ENCODE measurements at regions not wholly inside any gene's neighbourhood (a gene's known extent, or its start where the extent isn't known, plus 50 kb on each side); places are given as distances from the start of the nearest gene placed in this dataset.

DNA sequence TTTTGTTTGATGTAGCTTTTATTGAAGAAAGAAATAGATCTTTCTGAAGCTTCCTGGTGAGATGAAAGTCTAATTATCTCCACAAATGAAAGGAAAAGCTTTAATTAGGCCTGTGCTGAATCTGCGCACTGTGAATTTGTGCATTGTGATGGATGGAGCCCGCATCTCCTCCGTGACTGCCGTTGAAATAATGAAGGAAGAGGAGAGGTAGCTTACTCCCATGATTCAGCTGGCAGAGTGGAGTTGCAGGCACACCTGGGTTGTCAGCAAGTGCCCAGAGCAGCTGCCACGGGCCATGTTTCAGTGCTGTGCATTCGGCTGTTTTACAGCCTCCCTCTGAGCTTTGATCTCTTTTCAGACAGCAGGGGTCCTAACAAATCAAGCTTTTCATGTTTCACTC is 735.3 kb upstream of the TENM3 start:
- DNase-seq: no peak

DNA sequence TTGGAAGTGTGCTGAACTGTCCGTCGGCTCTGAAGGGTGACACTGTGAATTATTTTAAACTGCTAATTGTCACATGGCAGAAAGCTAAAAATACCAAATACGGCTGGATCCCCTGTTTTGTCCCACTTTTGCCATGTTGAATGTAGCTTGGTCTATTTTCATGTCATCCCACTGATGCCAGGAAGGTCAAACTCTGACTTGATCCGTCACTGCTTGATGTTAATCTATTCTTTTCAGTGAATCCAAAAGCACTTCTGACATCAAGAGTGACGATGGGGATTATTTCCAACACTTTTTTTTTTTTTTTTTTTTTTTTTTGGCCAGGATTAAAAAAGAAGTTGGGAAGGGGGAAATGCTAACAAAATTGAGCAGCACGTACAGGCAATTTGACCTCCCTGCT is 734.6 kb upstream of the TENM3 start:
- no peak for DNase-seq

DNA sequence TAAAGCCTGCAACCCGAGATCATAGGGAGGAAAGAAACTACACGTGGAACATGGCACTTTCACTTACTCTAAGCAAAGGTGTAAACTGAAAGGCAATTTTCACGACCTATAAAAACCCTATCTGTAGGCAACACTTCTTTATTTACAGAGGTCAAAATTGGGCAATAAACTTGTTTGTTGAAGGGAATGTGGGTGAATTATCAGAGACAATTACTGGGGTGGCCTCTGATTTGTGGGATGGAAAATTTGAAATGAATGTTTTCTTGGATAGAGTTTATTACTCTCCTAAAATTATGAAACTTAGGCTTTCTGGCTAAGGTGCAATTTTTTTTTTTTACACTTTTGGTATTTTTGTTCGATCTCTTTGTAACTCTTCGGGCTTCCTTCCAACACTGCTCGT is 734.1 kb upstream of the TENM3 start:
- no peak for DNase-seq

DNA sequence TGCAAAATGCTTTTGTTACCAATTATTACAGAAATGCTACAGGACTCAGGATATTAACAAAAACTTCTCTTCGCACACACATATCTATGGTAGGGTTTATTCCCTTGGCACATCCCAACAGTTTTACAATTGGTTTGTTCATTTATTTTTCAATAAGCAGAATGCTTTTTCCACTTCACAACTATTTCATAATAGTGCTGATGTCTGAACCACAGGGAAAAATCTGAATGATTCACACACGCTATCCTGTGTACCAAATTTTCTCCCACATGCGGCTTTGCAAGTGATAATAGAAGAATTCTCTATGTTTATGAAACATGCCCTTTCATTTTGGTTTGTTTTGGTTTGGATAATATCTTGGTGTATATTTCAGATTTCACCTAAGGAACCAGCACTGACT is 725.7 kb upstream of the TENM3 start:
- DNase-seq: no peak

DNA sequence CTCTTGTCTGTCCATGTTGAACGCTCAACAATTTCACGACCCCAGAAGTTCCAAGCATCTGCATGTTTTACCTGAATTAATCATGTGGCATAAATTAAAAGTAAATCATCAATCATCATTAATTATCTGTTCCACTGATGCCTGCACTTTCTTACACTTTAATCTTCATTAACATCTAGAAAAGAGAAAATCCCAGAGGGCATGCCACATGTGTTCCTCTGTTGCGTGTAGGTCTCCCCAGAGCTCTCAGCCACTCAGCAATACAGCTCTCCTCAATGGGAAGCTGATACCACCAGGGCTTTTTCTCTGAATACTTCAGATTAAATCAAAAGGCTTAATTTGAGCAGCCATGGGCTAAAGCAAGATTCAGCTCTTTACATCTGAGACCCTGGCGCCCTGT is 722.4 kb upstream of the TENM3 start:
- no peak for DNase-seq

DNA sequence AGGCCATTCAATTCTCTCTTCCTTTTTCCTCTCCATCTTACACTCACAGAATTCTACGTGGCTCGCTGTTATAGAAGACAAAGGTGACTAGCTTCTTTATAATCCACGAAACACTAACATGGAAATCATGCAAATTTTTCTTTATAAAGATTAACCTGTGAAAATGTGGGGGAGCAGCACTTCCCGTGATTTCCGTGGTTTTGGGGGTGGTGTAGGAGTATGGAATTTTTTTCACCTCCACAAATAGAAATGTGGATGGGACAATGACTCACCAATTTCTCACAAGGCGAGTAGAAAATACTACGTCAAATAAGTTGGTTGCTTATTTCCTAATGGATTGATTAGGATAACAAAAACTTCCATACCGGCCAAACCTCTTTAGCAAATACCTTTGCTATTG is 719.2 kb upstream of the TENM3 start:
- DNase-seq: no peak

DNA sequence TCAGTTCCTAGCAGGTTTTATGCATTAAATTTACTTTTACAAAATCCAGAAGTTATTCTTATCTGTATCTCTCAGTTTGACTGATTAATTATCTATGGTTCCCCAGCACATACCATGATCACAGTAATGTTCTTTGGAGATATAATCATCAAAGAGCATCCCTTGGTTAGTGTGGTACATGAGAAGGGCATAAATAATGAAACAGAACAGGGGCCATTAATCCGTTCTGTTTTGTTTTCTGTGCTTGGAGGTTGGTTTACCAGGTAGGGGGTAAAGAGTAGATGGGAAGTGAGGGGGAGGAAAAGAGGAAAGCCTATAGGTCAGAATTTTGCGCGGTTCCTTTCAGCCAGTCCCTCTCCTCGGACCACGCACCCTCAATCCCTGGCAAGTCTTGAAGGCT is 718.7 kb upstream of the TENM3 start:
- DNase-seq: no peak

DNA sequence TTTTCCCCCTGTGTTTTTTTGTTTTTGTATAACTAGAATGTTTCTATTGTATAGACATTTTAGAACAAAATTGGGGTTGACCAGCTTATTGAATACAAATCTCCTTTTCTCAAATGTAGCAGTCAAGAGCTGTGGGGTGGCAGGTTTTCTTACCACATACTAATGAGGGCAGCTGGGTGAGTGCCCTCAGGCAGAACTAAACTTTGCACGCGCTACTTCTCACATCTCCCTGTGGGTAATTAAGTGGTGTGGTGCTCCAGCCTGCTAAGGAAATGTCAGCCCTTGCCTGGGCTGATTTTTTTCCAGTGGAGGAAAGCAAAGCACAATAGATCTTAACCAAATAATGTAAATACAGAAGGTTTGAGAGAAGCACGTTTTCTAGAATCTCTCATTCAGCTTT is 717.6 kb upstream of the TENM3 start:
- DNase-seq: no peak

DNA sequence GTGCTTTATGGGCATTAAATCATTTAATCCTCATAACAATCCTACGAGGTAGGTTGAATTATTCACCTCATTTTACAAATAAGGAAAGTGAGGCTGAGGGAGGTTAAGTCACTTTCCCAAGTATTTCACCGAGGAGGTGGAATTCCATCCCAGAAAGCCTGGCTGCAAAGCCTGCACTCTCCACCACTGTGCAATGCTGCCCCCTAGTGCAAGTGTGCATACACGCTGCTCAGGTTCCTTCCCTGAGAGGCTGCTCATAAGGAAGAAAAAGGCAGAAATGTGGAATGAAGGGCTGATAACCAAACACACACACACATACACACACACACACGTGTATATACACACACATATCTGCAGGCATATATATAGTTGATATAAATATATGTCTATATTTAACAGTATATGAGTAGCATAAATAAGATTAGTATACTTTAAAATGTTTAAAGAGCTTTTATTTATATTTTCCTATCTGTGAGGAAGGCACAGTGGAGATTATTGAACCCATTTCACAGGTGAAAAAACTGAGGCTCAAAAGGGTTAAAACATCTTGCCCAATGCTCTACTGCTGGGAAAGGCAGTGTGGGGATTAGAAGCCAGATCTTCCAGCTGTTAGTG is 714.5 kb upstream of the TENM3 start:
- no peak for DNase-seq

DNA sequence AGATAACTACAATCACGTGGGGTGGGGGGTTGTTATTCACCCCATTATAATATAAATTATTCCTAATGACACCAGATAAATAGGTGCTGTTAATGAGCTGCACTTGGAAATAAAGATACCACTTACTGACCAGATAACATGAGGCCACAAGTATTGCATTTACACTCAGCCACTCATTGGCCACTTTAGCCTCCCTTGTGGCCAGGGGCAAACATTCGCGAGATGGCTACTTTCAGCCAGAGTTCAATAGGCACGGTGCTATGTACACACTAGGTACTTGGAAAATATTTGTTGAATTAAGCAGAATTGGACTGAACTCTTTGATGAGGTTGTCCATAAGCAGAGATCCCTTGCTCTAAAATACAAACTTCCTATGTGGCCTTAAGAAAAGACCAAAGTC is 713.7 kb upstream of the TENM3 start:
- DNase-seq: no peak

DNA sequence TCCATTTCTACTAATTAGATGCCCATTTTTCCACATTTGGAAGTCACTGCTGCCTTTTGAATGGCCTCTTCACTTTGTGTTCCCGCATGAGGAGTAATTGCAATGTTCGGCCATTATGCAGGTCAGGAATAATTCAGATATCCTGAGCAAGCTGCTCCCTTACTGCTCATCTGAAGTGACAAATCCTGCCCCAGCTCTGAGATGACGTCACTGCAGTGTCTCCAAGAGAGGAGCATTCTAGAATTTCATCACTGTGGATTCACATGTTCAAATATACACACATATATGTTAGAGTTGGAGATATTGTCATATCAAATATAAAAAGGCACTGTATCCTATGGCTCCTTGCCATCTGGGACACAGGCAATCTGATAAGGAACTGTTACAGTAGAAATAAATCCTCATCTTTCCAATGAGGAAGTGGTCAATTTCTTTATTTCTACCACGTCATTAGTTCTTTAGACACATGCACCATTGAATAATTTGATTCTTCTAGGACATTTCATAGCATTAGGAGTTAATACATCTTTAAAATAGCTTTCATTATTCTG is 706.9 kb upstream of the TENM3 start:
- no peak for DNase-seq

DNA sequence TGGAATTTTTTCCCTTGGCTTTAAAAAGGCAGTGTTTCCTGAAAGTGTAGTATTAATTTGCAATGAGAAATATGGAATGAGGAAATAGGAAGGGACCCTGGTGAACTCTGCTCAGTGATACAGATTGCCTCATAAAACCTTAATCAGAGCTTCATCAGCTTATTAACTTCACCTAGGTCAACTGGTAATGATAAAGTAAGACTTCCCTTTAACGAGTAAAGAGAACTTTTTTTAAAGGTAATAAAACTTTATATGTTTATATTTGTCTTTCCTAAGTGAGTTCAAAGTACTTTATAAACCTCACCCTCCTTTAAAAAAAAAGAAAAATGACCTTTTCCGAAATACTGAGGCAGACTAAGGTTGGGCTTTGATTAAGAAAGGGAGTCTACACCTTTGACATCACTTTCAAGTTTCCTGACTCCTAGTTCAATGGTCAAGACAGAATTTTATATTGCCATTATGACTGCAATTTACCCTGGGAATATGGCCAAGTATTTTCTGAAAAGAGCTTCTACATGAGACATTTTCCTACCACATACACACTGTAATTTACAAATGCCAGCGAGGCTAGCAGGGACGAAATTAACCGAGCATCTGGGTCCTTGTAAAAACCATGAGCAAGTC is 706.3 kb upstream of the TENM3 start:
- DNase-seq: no peak

DNA sequence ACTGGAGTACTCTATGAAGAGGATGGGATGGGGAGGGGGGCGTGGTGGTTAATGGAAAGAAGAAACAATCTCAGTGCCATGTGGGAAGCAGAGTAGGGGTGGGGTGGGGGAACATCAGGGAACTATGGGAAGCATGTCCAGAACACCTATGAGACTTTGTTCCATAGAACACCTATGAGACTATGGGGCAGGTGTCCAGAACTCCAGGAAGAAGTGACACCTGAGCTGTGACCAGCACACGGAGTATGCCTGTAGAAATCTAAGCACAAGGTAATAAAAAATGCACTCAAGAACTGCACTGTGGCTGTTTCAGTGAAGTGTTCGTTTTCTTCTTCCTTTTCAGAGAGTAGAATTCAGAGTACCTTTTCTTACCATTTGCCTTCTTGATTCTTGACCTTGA is 704.8 kb upstream of the TENM3 start:
- DNase-seq: no peak

DNA sequence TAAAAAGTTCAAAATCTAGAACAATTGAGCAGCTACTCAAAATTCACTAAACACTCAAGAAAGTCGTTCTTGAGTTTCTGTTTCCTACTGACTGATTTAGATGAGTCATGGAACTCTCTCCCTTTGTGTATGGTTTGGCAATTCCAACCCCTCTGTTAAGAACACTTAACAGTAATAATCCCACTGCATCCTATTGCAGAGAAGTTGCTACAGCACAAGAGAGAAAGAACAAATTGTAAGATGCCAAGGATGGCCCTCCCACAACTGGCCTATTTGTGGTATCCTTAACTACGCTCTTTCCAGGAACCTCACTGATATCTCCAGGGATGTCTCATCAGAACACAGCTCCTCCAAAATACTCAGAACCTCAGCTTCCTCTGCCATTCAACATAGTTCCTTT is 701.8 kb upstream of the TENM3 start:
- DNase-seq: no peak

DNA sequence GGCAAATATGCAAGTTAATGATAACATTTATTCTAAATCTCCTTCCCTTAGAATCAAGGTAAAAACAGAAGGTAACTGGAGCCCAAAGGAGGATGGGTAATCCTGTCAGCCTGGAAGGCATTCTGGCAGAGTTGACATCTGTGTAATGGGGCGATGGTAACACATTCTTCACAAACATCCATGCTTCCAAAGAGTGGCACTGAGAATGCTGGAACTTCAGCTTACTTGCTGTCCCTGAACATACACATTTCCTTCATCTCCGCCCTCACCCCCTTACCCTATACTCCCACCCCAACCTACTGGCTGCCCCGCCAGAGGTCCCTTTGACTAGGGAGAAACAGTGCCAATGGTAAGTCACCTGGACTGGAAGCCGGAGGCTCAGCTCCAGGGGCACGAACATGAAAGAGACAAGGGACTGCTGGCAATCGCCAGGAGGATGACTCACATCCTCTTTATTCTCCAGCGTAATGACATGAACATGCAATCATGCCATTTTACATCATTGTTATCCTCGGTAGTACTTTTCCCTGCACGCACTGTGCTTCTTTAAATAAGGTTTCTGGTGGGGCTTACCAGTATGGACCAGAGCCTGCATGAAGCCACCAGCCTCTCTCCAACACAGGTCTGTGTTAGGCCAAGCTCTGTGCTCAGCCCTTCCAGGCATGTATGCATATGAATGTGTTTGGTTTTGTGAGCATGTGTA is 694.2 kb upstream of the TENM3 start:
- no peak for DNase-seq

DNA sequence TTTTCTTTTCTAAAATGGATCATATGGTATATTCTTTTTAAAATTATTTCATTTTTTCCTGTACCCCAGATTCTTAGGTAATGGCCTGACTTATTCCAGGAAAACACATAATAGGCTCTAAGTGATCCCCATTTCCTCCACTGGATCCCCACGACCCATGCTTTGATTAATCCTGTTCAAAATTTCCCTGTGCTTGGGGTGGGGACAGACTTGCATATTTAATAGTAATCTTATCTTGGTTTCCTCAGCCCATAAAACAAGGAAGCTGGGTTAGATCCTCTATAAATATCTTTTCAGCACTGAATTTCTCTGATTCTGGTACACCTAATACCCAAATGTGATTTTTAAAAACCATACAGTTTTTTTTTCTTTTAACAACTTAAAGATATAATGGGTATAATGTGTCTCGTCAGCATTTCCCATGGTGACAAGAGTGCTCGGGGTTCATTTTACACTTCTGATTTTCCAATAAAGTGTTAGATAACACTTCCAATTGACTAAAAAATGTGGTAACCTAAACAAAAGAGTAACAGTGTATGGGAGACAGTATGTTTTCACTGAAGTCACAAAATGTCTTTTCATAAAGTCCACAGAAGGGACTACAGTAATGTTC is 693.5 kb upstream of the TENM3 start:
- DNase-seq: no peak

DNA sequence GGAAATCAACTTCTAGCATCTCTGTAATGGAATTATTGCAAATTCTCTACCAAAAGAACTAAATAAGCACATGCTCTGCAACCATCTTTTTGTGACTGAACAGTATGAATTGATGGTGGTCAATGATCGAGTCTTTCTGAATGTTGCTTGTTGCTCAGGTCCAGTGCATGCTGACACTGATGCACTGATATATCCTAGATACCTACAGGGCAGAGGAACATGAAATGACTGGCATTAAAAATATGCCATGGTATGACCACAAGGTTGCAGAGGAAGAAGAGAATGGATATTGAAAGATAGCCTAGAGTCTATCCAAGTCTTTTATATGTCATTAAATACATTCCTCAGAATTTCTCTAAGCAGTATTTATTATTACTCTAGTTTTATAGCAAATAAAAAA is 692.8 kb upstream of the TENM3 start:
- no peak for DNase-seq

DNA sequence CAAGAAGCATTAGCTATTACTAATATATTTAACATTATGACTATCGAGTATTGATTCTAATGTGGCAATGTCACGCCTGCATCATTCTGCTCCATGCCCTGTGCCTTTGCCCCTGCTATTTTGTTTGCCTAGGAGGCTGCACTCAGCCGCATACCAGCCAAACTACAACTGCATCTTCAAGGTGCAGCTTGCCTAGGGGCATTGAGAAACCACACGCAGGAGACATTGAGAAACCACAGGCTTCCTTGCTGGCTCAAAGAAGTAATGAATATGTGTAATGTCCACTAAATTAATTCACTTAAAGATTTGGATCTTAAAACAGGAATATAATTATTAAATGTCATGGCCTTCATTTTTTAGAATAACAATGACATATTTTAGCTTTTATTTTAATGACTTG is 683.6 kb upstream of the TENM3 start:
- no peak for DNase-seq

DNA sequence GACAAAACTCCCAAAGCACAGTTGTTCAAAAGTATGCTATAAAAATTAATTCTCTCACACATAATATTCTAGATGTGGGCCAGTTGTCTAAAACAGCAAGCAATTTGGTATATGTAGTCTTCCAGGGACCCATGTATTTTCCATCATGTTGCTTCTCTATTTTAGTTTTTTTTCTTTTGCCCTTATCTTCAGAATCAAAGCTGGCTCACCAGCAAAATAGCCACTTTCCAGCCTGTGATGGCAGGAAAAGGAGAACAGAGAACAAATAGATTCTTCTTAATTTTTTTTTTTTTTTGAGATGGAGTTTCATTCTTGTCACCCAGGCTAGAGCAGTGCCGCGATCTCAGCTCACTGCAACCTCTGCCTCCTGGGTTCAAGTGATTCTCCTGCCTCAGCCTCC is 680.8 kb upstream of the TENM3 start:
- no peak for DNase-seq

DNA sequence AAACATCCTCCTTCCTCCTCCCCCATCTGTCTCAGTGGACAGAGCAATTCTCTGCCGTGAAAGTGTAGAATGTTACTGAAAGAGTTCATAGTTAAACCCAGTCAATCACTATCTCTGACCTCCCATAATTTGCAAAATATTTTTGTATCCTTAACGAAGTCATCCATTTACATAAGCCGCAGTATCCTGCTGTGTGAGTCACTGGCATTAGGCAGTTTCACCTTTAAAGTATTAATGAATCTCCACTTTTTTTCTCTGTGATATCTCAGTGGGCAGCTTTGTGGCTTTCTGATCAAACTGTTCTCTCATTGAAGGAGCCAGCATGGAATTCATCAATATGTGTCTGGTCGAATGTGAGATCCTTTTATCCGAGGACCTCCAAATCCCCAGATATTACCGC is 678.6 kb upstream of the TENM3 start:
- no peak for DNase-seq

DNA sequence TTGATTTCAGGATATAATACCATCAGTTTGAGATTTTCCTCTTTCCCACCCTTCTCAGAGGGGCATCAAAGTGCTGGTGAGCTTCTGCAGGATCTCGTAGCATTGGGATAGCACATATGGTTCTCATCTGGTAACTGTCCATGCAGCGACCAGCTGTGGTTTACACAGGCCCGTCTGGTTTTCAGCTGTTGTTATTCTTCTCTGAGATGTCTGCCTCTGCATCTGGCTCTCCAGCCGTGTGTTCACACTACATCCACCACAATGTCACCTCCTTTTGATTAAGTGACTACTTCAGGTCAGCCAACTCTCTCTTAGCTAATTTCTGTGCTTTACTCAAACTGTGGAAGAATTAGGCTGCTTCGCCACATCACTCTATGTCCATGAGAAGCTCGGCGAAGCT is 676.7 kb upstream of the TENM3 start:
- DNase-seq: no peak

DNA sequence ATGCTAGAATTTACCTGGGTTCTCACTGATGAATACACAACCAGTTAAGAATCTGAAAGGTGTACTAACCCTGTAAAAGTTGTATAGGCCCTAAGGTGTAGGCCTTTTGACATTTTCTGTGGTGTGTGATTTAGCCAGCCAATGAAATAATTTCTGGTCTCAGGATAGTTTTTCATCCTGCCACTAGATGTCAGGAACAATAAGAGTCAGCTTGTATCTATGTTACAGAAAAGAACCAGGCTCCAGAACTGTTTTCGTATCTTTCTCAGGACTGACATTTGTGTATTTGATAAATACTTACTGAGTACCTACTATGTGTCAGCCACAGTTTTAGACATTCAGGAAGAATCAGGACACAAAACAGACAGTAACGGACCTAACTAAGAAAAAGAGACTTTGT is 673.6 kb upstream of the TENM3 start:
- DNase-seq: no peak

DNA sequence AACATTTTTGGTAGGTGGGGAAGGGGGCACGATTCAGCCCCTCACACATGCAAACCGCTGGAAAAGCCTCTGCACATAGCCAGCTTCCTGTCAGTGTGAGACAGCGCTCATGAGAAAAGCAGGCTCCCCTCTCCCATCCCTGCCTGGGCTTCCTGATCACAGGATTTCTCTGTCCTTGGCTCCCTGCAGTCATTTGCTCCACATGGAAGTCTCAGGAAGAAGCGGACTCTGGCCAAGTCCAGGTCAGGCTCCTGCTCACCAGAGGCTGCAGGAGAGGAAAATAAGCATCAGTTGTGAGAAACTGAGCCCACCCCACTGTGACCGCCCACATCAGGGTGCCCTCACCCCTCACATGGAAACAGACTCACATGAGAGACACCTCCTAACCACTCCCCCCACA is 664.3 kb upstream of the TENM3 start:
- no peak for DNase-seq

DNA sequence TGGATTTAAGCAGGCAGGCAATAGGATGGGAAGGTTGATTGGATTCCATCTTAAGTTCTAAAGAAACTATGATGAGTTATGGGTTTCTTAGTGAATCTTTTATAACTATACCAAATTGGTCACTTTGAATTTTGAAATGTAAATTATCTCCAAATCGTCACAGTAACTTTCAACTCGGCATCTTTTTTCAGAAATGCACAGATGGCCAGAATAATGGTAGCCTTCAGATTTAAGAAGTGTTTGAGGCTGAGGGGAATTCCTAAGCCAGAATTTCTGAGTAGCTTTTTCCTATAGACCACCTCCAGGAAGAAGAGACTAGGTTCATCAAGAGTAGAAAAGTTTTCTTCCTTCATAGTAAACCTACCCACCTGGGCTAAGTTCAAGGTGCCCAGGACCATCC is 663.7 kb upstream of the TENM3 start:
- DNase-seq: no peak

Data from stimulated activated CD4-positive, alpha-beta T cell treated with anti-CD3 and anti-CD28 coated beads, Interleukin-12 subunit alpha, Interleukin-12 subunit beta, amount 100 ng/mL, for 4 hours (primary cell).